SHP77 treated with DMSO at 0.1 percent for 48 hours (cell line): ENCODE measurements at regions not wholly inside any gene's neighbourhood (a gene's known extent, or its start where the extent isn't known, plus 50 kb on each side); places are given as distances from the start of the nearest gene placed in this dataset.

ENCODE experiments used
- DNase-seq: peaks from one replicate; lab custom pipeline; 2025; lab: John Stamatoyannopoulos, UW

DNA sequence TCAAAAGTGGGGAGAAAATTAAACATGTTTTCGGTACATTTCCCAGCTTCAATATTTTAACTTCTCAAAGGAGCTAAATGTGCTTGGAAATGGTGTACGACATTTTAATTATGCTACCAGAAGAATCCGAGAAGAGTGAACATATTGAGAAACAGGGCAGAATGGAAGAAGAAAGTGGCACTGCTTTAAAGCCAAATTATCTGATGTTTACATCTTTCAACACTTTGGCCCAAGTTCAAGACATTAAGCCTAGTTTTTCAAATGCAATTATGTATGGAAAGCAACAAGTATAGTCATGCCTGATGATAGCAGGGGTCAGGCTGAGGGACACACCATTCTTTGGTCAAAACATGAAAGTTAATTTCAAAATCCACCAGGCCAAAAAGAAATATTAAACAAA is 577.9 kb upstream of the ZFP42 start:
- DNase-seq: no peak

GRCh38 chr4:187422655-187423054 is 572.9 kb upstream of the ZFP42 start:
- DNase-seq: no peak

- no peak for DNase-seq
Measured at GRCh38 chr4:187424636-187425035, 570.9 kb upstream of the ZFP42 start.

- no peak for DNase-seq
Measured at GRCh38 chr4:187426511-187426910, 569.1 kb upstream of the ZFP42 start.

DNA sequence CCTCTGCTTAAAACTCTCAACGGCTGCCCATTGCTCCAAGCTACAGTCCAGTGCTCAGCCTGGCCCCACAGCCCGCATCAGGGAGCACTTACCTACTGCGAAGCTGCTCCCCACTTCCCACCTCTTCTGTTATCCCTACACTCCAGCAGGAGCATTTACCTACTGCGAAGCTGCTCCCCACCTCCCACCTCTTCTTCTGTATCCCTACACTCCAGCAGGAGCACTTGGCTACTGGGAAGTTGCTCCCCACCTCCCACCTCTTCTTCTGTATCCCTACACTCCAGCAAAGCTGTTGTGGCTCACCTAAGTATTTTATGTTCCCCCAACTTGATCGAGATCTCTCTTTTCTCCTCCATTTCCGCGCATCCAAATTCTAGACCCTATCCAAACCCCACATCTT is 563.3 kb upstream of the ZFP42 start:
- DNase-seq: no peak

- no peak for DNase-seq
Measured at GRCh38 chr4:187433141-187433540, 562.4 kb upstream of the ZFP42 start.

DNA sequence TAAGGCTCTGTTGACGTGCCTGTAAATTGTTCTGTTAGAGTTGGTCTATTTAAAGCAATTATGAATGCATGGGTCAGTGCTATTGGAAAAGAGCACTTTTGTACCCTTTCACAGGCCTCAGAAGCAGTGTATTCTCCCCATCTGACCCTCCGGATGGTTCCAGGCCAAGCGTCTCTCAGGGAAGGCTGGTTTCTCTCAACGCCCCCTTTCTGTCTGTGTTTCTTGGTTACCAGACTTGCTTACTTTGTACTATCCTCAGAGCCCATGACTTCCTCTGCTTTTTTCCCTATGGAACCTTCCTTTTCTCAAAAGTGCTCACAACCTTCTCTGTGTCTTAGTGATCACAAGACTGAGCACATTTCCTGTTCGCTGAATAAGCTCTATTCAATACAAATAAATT is 559.3 kb upstream of the ZFP42 start:
- no peak for DNase-seq

DNA sequence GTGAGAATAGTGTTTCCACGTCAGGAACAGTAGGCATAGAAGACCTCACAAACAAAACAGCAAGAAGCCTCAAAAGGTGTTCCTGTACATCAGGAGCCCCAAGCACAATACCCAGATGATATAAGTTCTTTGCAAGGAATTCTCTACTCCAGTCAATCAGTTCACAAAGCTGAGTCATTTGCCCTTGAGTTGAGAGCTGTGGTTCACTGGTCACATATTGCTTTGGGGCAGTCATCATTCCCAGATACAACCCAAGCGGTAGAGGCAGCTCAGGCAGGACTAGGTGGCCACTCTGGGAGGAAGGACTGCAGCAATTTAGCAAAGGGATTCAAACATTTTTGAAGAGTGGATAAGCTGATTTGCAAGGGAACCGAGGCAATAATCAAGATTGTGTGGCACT is 551.5 kb upstream of the ZFP42 start:
- DNase-seq: no peak

DNA sequence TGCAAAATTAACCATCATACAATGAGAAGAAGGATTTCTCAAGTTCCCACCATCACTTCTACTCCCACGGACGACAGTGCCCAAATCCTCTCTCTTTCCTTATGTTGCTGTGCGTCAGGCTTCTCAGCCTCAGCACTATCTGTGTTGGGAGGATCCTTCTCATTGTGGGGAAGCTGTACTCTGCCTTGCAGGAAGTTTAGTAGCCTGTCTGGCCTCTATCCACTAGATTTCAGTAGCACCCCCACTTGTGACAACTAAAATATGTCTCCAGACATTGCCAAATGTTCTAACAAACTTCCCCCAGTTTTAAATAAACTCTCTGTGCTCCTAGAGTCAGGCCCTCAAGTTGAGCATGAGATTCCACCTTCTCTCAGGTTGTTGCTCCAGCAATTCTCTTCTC is 545.9 kb upstream of the ZFP42 start:
- no peak for DNase-seq

- no peak for DNase-seq
Measured at GRCh38 chr4:187451776-187452175, 543.8 kb upstream of the ZFP42 start.

- DNase-seq: no peak
Measured at GRCh38 chr4:187460016-187460415, 535.6 kb upstream of the ZFP42 start.

DNA sequence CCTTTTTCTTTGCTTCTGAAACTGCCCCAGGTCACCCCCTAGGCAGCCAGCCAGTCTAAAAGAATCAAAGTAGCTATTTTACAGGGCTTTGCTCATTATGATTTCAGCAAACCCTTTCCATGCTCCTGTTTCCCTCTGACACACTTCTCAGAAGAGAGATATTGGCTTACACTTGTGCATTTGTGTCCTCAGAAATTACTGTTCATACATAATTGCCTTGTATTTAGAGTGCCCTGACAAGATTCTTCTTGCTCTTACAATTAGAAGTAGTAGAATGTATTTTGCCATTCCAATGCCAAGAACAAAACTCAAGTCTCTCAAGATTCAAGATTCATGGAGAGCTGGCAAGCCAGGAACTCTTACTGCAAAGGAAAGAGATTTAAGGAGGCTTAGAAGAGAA is 531.0 kb upstream of the ZFP42 start:
- no peak for DNase-seq

- DNase-seq: no peak
Measured at GRCh38 chr4:187467224-187467623, 528.3 kb upstream of the ZFP42 start.

DNA sequence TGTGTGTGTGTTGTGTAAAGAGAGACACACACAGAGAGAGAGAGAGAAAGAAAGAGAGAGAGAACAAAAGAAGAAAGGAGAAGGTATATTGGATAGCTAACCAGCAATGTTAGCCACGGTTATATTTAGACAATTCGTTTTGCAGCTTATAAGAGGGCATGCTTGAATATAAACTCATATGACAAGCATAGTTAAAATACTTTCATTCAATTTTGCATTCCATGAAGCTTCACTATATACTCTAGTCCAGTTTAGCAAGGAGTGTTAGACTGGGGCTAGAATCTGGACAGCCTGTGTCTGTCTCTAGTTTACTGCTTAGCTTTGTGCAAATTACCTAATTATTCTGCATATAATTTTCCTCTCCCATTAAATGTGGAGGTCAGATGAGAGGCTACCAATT is 525.9 kb upstream of the ZFP42 start:
- DNase-seq: no peak

- no peak for DNase-seq
Measured at GRCh38 chr4:187470061-187470460, 525.5 kb upstream of the ZFP42 start.

- no peak for DNase-seq
Measured at GRCh38 chr4:187474238-187474637, 521.3 kb upstream of the ZFP42 start.

DNA sequence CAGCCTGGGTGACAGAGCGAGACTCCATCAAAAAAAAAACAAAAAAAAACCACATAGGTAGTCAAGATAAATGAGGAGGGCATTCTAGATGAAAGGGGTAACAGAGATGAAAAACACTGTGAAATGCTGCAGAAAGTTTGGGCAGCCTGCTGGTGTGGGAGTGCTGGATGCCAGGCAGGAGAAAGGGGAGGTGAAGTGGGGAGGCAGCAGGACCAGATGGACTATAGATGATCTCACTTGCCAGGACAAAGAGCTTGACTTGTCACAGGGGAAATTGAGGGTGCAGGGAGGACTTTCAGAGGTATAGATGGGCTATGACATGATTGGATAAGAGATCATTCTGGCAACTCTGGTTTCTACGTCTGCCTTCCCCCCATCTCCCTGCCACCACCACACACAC is 519.7 kb upstream of the ZFP42 start:
- no peak for DNase-seq

GRCh38 chr4:187477224-187477623 is 518.3 kb upstream of the ZFP42 start:
- DNase-seq: no peak

GRCh38 chr4:187478292-187479140 is 517.1 kb upstream of the ZFP42 start:
- peak; percentile 13 for DNase-seq

GRCh38 chr4:187479511-187479910 is 516.1 kb upstream of the ZFP42 start:
- DNase-seq: no peak

DNA sequence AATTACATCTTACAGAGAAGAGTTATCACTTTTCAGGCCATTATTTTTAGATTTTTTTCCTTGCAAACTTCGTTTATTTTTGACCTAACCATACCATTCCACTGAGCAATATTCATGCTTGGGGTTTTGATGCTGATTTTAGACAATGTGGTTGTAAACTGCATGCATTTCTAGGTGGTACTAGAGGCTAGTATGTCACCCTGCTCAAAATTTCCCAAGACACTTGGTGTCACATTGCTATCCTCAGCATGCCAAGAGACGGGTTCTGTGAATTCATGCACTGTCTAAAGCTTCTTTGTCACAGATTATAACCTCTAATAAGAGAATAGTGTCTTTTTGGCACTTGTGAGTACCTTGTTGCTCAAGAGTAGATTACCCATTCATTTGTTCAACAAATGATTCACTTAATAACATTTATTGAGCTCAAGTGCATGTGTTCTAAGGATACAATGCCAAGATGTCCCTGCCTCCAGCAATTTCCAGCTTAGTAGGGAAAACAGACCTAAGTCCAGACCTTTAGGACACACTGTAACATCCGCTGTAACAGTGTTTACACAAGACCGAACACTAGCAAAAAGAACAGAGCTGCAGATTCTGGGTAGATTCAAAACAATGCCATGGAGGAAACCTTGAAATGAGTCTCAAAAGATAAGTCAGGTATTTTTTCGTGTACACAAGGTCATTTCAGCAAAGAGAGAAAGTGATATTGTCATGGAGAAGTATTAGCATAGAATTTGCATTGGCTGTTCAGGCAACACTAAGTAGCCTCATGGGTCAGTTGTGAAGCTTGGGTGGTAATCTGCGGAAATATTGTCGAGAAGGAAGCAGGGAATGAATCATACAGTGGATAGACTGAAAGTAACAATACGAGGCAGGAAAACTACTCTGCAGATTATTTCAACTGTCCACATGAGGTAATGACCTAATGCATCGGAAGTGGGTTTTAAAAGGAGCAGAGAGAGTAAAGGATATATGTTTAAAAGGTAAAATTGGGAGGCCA is 515.1 kb upstream of the ZFP42 start:
- DNase-seq: no peak

GRCh38 chr4:187484186-187484585 is 511.4 kb upstream of the ZFP42 start:
- no peak for DNase-seq

- DNase-seq: no peak
Measured at GRCh38 chr4:187485676-187486075, 509.9 kb upstream of the ZFP42 start.
